GM19372 (cell line): ENCODE measurements at regions not wholly inside any gene's neighbourhood (a gene's known extent, or its start where the extent isn't known, plus 50 kb on each side); places are given as distances from the start of the nearest gene placed in this dataset.
"Not testable (repeated sequence)": the region's sequence is repeated elsewhere in the genome, so short reads cannot be mapped to it uniquely, and the experiment has no call there.

ENCODE experiments used
- ATAC-seq: cut with Tn5 transposase; IDR thresholded peaks from one replicate; pipeline ENCODE4 v1.9.1; 2021; ENCODE audit warnings: mild to moderate bottlenecking, low read depth, moderate library complexity; ENCODE audit not compliant: unreplicated experiment

DNA sequence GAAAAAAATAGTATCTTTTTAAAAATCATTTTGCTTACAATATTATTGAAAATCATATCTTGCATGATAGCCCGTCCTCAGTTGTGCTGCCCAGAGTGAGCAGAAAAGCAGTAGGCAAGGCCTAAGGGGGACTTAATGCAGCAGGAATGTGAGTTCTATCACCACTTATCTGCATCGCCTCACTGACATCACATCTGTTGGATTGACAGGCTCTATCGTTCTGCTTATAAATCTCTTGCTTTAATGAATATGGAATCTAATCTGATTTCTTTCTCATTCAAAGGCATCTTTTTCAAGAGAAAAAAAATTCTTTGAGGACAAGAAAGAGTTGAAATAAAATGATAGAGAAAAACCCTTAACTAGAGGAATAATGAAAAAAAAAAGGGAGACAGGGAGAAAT, 249.9 kb downstream of the PAPSS1 start:
- no peak for ATAC-seq

DNA sequence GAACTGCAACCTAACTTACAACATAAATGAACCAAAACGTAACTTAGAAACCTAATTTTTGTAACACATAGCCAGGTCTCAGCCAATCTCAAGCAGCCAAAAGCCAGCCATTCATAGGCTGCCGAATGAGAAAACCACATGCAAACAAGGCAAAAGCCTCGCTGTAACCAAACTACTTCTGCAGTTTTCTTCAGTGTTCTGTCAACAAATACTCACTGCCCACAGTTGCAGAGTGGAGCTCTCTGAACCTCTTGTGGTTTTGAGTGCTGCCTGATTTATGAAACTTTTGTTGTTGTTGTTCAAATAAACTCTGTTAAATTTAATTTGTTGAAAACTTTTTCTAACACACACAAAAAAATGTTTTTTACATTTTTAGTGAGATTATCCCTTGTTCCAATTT, 251.2 kb downstream of the PAPSS1 start:
- ATAC-seq = no peak

DNA sequence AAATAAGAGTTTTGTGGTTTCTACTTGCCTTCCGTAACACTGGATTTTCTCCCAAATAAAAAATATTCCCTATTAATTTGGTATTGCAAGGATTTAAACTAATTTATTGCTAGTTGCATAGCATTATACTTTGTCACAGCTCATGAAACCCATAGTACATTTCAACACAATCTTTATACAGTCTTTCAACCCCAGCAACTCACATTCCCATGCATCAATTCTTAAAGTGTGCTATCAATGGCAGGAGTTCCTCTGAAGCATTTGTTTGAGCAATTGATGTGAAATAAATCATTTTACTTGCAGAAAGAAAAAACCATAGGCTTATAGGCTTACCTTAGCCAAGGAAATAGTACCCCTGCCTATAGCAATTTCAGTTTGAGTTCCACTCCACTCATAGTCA, 251.9 kb downstream of the PAPSS1 start:
- ATAC-seq = no peak

DNA sequence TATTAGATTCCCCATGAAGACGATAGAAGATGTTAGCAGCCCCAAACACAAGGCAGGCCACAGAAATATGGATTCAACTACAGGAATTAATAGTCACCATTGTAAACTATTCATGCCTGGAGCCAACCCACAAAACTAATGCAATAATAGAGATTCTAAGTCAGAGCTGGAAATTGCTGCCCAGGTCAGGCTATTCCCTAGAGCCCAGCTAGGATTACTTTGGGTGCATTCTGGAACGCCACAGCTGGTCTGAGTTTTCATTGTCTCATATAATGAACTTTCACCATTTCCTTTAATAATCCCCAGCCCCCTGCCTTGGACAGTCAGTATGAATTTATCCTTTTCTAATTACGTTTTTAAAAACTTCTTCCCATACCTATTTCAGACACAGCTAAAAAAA, 252.6 kb downstream of the PAPSS1 start:
- ATAC-seq = no peak

DNA sequence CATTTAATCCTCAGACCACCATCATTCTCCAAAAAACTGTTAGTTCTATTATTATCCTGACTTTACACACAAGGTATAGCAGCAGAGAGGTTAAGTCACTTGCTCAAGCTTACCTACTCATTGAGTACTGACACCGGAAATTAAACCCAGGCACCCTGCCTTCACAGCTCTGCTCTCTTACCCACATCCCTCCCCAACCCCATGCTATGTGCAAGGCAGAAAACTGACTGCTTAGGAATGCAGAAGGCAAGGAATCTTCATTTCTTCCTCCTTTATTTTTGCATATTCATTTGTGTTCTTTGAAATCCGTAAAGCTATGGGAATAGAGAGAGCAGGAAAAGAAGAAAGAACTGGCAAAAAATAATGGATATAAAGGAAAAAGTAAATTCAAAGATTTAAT, 261.8 kb downstream of the PAPSS1 start:
- ATAC-seq = no peak

DNA sequence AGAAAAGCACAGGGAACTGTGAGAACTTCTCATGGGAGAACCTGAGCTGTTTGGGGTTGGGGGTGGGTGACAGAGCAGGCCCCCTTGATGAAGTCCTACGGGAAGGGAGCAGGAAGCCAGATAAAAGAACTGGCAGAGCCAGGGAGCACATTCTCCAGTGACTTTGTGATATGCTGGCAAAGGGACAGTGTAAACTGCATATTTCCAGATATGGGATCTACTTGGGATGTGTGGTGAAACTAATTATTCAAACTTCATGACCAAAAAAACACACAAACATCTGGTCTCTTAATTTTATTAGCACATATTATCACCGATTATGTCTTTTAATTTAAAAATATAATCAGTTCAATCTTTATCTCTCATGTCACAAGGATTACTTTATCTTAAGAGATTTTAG, 266.0 kb downstream of the PAPSS1 start:
- ATAC-seq = no peak

DNA sequence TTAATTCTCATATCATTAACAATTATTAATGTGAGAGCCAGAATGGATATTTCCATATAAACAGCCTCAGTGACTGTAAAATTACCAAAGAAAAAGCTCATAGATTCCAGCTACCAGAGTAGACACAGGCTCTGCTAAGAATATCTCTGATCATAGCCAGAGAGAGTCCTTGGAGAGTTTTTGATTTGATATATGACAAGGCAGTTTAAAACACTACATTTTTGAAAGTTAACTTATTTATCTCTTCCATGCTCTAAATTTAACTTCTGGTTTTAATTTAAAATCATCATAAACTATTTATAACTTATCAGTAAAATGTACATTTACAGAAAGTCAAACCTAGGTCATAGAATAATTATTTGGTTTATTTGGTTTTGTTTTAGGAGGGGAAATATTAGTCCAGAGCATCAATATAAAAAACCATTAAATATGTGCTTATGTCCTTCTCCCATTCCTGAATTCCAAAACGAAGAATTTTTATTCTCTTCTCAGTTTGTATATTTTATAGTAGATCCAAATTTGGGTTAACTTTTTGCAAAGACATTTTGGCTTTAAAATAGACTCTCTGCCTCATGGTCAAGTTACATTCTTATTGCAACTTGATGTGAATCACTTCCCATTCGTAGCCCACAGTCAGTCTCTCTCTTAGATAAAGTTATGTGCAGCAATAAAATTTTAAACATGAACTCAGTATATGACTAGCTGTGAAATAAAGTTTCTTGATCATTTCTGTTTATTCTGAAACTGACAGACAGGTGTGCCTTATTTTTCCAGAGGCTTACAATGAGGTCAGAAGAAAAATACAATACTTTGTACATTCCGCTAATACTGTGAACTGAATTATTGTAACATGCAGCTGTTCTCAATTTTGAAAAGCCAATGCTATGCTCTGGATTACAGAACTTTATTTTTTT, 267.1 kb downstream of the PAPSS1 start:
- ATAC-seq = no peak

DNA sequence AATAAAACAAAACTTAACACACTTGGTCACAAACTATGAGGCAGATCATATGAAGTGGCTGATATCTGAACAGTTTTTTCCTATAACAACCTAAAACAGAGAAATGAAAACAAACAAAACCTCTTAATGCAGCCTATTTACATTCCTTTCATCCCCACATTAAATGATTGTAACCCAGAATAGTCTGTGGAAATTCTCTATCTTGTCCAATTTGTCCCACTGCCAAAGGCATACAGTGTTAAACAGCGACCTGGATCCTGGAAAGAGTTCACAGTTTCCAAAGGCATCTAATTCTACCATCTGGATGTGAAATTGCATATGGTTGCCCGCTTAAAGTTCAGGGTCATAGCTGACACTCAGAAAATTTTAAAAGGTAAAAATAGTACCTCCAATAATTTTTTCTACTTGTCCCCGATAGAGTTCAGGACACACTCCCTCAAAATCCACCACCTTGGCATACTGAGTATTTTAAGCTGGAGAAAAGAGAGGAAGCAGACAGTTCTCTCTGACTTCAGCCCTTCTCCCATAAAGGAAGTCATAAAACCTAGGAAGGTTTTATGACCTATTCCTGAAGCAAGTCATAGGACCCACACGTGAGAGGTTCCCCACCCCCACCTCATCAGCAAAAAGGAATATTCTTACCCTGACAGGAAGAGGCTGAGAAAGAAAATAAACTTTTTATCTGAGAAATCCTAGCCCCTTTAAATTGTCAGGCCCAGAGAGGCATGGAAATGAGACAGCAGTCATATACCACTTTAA, 270.2 kb downstream of the PAPSS1 start:
- no peak for ATAC-seq

DNA sequence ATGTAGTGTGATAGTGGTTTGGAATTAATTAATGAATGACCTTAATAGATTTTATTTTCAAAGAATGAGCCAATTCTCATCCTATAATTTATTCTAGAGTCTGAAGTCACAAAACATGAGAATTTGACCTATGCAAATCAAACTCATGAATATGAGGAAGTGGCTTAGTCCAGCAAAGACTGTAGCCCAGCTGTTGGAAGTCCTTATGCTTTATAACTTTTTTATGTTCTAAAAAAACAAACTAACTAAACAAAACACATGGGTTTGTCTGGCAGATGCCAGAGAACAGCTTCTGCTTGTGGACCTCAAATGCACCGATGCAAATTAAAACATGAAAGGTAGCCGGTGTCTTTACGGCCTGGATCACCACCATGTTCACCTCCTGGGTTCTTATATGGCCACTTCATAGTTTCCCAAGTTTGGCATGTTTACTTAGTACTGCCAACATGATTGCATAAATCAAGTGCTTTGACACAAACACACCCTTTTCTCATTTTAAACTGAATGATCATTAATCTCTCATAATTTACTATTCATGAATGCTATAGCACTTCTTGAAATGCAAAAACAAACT, 277.4 kb downstream of the PAPSS1 start:
- ATAC-seq = no peak

DNA sequence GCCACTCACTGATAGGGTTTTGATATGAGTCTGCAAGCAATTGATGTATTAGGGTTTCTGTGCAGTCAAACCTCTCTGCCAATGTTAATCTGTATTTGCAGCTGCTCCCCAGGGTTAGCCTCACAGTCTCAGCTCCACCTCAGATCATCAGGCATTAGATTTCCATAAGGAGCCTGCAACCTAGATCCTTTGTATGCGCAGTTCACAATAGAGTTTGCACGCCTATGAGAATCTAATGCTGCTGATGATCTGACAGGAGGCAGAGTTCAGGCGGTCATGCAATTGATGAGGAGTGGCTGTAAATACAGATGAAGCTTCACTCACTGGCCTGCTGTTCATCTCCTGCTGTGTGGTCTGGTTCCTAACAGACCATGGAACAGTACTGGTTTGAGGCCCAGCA, 280.6 kb downstream of the PAPSS1 start:
- ATAC-seq = no peak

DNA sequence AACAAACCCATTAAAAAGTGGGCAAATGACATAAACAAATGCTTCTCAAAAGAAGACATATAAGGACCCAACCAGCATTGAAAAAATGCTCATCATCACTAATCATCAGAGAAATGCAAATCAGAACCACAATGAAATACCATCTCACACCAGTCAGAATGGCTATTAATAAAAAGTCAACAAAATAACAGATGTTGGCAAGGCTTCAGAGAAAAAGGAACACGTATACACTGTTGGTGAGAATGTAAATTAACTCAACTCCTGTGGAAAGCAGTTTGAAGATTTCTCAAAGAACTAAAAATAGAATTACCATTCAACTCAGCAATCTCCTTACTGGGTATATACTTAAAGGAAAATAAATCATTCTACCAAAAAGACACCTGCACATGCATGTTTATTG, 283.6 kb downstream of the PAPSS1 start:
- not testable (repeated sequence) for ATAC-seq

DNA sequence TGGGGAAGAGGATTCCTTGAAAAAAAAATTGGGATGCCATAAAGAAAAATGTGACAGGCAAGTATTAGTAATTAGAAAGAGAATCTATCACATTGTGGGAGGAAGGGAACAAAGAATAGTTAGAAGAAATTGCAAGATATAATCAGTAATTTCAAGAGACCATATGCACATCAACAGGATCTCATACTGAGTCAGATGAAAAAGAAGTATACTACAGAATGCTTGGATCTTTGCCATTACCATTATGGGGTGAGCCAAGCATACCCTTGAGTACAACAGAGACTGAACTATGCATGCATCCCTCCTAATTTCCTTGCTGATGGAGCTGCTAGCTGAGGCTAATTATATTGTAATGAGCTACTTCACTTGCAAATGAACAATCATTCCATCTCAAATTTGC, 287.6 kb downstream of the PAPSS1 start:
- no peak for ATAC-seq

DNA sequence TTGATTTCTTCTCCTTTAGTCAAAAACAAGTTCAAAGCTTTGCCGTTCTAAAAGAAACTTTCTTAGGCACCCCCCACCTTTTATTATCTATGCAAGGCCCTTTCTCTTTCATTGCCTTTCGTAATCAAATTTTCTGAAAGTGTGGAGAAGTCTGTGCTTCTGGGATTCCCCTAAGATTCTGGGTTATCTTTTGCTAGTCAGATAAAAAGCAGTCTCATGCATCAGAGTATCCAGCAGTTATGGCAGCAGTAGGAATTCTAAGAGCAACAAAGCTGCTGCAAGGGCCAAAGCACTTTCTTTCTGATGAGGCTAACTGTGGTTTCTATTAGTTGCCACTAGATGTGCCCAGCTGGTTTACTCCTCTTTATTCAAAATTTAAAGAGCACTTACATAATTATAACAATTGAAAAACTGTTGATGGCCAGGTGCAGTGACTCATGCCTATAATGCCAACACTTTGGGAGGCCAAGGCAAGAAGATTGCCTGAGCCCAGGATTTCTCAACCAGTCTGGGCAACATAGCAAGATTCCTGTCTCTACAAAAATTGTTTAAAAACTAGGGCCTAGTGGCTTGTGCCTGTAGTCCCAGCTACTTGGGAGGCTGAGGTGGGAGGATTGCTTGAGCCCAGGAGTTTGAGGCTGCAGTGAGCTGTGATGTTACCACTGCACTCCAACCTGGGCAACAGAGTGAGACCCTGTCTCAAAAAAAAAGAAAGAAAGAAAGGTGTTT, 296.2 kb downstream of the PAPSS1 start:
- ATAC-seq = no peak

DNA sequence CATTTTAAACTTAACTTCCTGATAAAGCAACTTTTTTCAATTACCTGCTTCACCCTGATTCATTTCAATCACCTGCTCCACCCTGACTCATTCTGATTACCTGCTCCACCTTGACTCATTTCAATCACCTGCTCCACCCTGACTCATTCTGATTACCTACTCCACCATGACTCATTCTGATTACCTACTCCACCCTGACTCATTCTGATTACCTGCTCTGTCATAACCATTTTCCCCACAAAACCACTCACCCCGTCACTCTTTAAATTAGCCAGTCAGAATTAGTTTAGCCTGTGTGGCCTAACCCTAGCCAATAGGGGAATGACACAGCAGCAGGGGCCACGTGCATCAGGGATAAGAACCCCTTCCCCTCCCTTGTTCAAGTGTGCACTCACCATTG, 300.5 kb downstream of the PAPSS1 start:
- ATAC-seq = not testable (repeated sequence)

DNA sequence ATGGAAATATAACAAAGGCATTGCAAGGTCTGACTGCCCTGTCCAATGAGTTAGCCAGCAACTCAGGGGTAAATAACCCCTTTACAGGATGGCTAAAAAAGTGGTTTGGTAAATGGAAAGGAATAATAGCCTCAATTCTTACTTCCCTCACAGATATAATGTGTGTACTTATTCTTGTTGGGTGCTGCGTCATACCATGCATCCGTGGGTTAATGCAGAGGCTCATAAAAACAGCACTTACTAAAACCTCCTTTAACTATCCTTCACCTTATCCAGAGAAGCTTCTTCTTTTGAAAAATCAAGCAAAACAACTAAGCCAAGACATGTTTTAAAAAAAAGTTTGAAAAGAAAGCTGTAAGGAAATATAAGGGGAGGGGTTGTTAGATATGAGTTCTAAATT, 301.0 kb downstream of the PAPSS1 start:
- ATAC-seq = no peak

DNA sequence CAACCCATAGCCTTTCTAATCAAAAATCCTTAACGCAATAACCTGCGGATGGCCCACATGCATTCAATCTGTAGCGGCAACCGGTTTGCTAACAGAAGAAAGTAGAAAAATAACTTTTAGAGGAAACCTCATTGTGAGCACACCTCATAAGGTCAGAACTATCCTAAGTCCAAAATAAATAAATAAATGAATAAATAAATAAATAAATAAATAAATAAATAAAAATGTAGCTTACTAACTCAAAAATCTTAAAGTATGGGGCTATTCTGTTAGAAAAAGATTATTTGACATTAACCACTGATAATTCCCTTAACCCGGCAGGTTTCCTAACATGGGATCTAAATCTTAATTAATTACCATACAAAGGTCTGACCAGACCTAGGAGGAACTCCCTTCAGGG, 304.5 kb downstream of the PAPSS1 start:
- ATAC-seq = not testable (repeated sequence)

DNA sequence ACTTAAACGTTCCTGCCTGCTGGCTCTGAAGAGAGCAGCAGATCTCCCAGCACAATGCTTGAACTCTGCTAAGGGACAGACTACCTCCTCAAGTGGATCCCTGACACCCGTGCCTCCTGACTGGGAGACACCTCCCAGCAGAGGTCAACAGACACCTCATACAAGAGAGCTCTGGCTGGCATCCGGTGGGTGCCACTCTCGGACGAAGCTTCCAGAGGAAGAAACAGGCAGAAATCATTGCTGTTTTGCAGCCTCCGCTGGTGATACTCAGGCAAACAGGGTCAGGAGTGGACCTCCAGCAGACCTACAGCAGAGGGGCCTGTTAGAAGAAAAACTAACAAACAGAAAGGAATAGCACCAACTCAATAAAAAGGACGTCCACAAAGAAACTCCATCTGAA, 310.2 kb downstream of the PAPSS1 start:
- not testable (repeated sequence) for ATAC-seq

DNA sequence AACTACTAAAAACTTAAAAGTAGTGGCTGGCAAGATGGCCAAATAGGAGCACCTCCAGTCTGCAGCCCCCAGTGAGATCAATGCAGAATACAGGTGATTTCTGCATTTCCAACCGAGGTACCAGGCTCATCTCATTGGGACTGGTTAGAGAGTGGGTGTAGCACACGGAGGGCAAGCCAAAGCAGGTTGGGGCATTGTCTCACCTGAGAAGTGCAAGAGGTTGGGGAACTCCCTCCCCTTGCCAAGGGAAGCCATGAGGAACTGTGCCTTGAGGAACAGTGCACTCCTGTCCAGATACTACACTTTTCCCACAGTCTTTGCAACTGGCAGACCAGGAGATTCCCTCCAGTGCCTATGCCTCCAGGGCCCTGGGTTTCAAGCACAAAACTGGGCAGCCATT, 311.1 kb downstream of the PAPSS1 start:
- no peak for ATAC-seq

DNA sequence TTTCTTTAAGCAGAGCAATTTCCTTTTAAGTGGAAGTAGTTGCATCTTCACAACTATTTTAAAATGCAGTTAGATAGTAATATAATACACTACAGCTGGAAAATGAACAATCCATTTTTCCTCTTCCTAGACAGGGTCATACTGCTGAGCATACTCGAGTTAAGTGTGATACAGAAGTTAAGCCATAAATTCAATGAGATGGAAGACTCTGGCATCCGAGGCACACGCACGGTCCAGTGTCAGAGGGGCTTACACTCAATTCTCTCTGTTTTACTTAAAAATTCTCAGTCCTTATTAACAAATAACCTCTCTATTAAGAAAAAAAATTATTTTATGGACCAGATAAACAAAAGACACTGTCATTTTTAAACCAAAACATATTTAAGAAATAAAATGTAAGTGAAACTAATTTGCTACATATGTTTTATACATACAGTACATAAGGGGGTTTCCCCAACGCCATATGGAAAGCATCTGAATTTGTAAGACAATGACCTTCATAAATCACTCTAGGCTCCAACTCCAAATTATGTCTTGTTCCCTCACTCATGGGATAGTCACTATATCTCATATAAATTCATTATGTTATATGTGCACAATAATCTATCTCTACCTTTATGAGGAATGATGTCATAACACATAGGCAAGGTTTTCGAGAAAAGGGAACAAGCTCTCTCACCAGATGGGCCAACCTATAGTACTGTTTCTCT, 315.3 kb downstream of the PAPSS1 start:
- ATAC-seq = no peak

DNA sequence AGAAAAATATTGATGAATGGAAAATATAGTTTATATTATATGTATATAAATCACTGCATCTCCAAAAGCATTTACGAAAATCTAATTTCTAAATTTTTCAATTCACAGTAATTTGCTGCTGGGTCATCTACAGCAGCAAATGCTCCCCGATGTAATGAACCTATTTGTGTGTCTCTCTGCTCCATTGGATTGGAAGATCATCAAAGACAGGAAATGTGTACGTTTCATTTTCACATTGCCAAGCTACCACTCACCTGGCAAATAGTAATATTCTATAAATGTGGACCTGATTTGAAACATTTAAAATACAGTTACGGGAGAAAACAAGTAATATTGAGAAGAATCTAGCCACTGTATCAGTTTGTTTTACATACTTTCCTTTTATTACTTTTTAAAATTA, 317.7 kb downstream of the PAPSS1 start:
- ATAC-seq = no peak
